Transverse colon (tissue), 3 donors: ENCODE measurements at regions not wholly inside any gene's neighbourhood (a gene's known extent, or its start where the extent isn't known, plus 50 kb on each side); places are given as distances from the start of the nearest gene placed in this dataset.

Experiments used
- POLR2A ChIP-seq: fragments of 450-650 bp; IDR thresholded peaks from one replicate; pipeline ENCODE4 v1.6.1; 2016; ENCODE audit warnings: antibody characterized with exemption, mild to moderate bottlenecking, moderate library complexity
- TF ChIP-seq, protein P1 (sequence below), 5 experiments: fragments of 200-600 bp in 3 of 5; fragments of 450-650 bp in 2 of 5; sonication (generic) in 3 of 5; IDR thresholded peaks; 1 replicate in 2 of 5; 2 replicates in 3 of 5; pipeline ENCODE4 v1.5.1; 2016 to 2017; ENCODE audit warnings: antibody characterized with exemption in 5 of 5, inconsistent platforms in 3 of 5, mild to moderate bottlenecking in 2 of 5, moderate library complexity in 1 of 5

GRCh38 chr5:56567278-56567677 is 248.1 kb upstream of the MAP3K1 start:
- TF ChIP-seq, protein P1, sequence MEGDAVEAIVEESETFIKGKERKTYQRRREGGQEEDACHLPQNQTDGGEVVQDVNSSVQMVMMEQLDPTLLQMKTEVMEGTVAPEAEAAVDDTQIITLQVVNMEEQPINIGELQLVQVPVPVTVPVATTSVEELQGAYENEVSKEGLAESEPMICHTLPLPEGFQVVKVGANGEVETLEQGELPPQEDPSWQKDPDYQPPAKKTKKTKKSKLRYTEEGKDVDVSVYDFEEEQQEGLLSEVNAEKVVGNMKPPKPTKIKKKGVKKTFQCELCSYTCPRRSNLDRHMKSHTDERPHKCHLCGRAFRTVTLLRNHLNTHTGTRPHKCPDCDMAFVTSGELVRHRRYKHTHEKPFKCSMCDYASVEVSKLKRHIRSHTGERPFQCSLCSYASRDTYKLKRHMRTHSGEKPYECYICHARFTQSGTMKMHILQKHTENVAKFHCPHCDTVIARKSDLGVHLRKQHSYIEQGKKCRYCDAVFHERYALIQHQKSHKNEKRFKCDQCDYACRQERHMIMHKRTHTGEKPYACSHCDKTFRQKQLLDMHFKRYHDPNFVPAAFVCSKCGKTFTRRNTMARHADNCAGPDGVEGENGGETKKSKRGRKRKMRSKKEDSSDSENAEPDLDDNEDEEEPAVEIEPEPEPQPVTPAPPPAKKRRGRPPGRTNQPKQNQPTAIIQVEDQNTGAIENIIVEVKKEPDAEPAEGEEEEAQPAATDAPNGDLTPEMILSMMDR (IDR thresholded peaks at IDR 0.05): no peak
- no peak for TF ChIP-seq POLR2A
